Ovary (tissue), 3 donors: ENCODE measurements at regions not wholly inside any gene's neighbourhood (a gene's known extent, or its start where the extent isn't known, plus 50 kb on each side); places are given as distances from the start of the nearest gene placed in this dataset.

Source experiments
- EP300 ChIP-seq: sonication (generic); formaldehyde crosslinking; IDR thresholded peaks from one replicate; pipeline ENCODE4 v1.6.1; 2017; ENCODE audit warnings: antibody characterized with exemption
- POLR2A ChIP-seq: fragments of 450-650 bp; IDR thresholded peaks from one replicate; pipeline ENCODE4 v1.6.1; 2017; ENCODE audit warnings: antibody characterized with exemption, mild to moderate bottlenecking, moderate library complexity
- TF ChIP-seq, protein P1 (sequence below), 3 donors: fragments of 450-650 bp in 2 of 3; fragments of 200-600 bp in 1 of 3; IDR thresholded peaks; one replicate each; pipeline versions ENCODE4 v1.5.1 to v1.8.0; 2016 to 2022; ENCODE audit warnings: antibody characterized with exemption in 3 of 3, mild to moderate bottlenecking in 1 of 3
- donor health status: DM: no; HTN: no; CAD: no.

DNA sequence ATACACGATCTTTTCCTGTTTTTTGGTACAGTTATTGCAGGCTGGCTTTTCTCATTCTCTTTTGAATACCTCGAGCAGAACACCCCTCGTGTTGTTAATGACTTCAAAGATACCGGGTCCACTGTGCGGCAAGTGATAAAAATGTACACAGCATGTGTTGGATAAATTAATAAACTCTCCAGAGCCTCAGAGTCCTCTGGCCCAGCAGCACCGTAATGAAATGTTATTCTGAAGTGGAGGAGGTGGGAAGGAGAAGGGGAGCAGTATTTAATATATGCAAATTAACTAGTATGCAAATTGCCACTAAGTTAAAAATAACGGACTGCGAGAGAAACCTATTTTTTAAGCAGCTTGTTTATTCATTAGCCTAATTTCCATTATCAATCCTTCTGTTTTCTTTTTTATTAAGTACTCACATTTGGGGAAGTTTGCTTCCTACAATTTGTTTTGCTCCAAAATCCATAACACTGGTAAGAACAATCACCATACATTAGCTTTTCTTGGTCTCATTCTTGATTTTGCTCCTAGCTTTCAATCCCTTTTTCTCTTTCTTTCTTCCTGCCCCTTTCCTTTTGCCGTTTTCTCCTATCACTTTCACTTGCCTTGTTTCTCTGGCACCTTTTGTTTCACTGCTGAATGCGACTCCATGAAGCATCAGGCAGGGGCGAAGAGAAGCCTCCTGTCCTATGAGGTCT, 462.3 kb upstream of the PPP2R3A start:
- TF ChIP-seq, protein P1, sequence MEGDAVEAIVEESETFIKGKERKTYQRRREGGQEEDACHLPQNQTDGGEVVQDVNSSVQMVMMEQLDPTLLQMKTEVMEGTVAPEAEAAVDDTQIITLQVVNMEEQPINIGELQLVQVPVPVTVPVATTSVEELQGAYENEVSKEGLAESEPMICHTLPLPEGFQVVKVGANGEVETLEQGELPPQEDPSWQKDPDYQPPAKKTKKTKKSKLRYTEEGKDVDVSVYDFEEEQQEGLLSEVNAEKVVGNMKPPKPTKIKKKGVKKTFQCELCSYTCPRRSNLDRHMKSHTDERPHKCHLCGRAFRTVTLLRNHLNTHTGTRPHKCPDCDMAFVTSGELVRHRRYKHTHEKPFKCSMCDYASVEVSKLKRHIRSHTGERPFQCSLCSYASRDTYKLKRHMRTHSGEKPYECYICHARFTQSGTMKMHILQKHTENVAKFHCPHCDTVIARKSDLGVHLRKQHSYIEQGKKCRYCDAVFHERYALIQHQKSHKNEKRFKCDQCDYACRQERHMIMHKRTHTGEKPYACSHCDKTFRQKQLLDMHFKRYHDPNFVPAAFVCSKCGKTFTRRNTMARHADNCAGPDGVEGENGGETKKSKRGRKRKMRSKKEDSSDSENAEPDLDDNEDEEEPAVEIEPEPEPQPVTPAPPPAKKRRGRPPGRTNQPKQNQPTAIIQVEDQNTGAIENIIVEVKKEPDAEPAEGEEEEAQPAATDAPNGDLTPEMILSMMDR (IDR thresholded peaks at IDR 0.05) = no peak
- TF ChIP-seq POLR2A = no peak
- TF ChIP-seq EP300 = no peak
